Vagina (tissue), 2 donors: ENCODE measurements at regions not wholly inside any gene's neighbourhood (a gene's known extent, or its start where the extent isn't known, plus 50 kb on each side); places are given as distances from the start of the nearest gene placed in this dataset.

Experiments used
- POLR2A ChIP-seq, 2 donors: fragments of 450-650 bp; IDR thresholded peaks; one replicate each; pipeline ENCODE4 v1.6.1; 2017; ENCODE audit warnings: antibody characterized with exemption in 2 of 2, mild to moderate bottlenecking in 2 of 2, moderate library complexity in 2 of 2
- POLR2AphosphoS5 ChIP-seq, 2 donors: sonication (generic); formaldehyde crosslinking; IDR thresholded peaks; one replicate each; pipeline ENCODE4 v1.9.0; 2017; ENCODE audit warnings: antibody characterized with exemption in 2 of 2, mild to moderate bottlenecking in 2 of 2, low read depth in 1 of 2; ENCODE audit not compliant: insufficient read depth in 1 of 2
- TF ChIP-seq, protein P1 (sequence below), 3 experiments: fragments of 450-650 bp in 2 of 3; fragments of 200-600 bp in 1 of 3; sonication (generic) in 1 of 3; IDR thresholded peaks; one replicate each; pipeline ENCODE4 v1.5.1; 2017 to 2019; ENCODE audit warnings: antibody characterized with exemption in 3 of 3, mild to moderate bottlenecking in 2 of 3, moderate library complexity in 2 of 3

DNA sequence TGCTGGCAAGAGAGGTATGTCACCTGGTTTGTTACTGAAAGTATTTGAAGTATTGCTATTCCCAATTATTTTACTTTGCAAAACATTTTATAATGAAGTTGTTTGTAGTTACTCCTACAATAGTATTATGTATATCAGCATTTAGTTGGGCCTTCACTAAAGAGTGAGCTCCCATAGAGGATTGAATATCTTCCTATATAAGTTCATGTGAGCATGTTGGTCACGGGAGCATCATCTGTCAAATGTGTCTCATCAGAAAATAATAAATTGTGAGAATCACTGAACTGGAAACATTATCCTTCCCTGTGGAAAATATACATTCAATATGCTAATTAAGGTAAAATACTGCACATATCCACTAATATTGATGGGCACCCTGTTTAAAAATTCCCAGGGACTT is 360.1 kb upstream of the ADGRL3 start:
- TF ChIP-seq, protein P1, sequence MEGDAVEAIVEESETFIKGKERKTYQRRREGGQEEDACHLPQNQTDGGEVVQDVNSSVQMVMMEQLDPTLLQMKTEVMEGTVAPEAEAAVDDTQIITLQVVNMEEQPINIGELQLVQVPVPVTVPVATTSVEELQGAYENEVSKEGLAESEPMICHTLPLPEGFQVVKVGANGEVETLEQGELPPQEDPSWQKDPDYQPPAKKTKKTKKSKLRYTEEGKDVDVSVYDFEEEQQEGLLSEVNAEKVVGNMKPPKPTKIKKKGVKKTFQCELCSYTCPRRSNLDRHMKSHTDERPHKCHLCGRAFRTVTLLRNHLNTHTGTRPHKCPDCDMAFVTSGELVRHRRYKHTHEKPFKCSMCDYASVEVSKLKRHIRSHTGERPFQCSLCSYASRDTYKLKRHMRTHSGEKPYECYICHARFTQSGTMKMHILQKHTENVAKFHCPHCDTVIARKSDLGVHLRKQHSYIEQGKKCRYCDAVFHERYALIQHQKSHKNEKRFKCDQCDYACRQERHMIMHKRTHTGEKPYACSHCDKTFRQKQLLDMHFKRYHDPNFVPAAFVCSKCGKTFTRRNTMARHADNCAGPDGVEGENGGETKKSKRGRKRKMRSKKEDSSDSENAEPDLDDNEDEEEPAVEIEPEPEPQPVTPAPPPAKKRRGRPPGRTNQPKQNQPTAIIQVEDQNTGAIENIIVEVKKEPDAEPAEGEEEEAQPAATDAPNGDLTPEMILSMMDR (IDR thresholded peaks at IDR 0.05), result no peak
- TF ChIP-seq POLR2A (IDR thresholded peaks at IDR 0.05) (no peak), POLR2AphosphoS5 (IDR thresholded peaks at IDR 0.05; ENCODE audit: insufficient read depth in 1 of 2, low read depth in 1 of 2) (no peak)
